ENCODE measurements at regions not wholly inside any gene's neighbourhood (a gene's known extent, or its start where the extent isn't known, plus 50 kb on each side); places are given as distances from the start of the nearest gene placed in this dataset.

DNA sequence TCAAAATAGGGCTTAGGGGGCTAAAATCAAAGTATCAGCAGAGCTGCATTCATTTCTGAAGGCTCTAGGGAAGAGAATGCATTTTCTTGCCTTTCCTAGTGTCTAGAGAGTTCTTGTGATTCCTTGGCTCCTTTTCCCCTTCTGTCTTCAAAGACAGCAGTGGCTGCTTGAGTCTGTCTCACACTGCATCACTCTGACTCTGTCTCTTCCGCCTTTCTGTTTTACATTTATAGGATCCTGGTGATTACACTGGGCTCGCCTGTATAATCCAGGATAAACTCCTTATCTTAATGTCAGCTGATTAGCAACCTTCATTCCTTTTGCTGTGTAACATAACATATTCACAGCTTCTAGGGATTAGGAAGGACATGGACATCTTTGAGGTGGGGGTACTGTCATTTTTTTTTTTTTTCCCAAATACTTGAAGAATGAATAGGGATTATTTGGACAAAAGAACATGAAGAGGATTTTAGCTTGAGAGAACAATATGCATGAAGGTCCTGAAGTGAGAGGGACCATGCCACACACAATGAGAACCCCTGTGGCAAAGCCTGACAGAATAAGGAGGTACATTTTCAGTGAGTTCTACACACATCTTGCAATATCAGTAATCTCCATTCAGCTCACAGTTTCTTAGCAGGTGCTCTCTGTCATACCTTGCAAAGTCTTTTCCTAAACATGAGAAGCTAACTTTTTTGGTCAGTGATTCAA lies 267.6 kb downstream of the FAM170A start:
- Histone ChIP-seq H3K9me2 (replicated peaks; ENCODE audit: control insufficient read depth, low read length) (no peaks in the 10 kb centered on the region), H3F3A (ENCODE audit: control insufficient read depth, insufficient read depth) (no peaks in the 10 kb centered on the region)
- TF ChIP-seq, protein P1, sequence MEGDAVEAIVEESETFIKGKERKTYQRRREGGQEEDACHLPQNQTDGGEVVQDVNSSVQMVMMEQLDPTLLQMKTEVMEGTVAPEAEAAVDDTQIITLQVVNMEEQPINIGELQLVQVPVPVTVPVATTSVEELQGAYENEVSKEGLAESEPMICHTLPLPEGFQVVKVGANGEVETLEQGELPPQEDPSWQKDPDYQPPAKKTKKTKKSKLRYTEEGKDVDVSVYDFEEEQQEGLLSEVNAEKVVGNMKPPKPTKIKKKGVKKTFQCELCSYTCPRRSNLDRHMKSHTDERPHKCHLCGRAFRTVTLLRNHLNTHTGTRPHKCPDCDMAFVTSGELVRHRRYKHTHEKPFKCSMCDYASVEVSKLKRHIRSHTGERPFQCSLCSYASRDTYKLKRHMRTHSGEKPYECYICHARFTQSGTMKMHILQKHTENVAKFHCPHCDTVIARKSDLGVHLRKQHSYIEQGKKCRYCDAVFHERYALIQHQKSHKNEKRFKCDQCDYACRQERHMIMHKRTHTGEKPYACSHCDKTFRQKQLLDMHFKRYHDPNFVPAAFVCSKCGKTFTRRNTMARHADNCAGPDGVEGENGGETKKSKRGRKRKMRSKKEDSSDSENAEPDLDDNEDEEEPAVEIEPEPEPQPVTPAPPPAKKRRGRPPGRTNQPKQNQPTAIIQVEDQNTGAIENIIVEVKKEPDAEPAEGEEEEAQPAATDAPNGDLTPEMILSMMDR (IDR thresholded peaks at IDR 0.05; ENCODE audit: low read depth, low read length, poor library complexity, severe bottlenecking), result no peak
- no peak for TF ChIP-seq EZH2phosphoT487 (IDR thresholded peaks at IDR 0.05; ENCODE audit: borderline replicate concordance, low read length)

DNA sequence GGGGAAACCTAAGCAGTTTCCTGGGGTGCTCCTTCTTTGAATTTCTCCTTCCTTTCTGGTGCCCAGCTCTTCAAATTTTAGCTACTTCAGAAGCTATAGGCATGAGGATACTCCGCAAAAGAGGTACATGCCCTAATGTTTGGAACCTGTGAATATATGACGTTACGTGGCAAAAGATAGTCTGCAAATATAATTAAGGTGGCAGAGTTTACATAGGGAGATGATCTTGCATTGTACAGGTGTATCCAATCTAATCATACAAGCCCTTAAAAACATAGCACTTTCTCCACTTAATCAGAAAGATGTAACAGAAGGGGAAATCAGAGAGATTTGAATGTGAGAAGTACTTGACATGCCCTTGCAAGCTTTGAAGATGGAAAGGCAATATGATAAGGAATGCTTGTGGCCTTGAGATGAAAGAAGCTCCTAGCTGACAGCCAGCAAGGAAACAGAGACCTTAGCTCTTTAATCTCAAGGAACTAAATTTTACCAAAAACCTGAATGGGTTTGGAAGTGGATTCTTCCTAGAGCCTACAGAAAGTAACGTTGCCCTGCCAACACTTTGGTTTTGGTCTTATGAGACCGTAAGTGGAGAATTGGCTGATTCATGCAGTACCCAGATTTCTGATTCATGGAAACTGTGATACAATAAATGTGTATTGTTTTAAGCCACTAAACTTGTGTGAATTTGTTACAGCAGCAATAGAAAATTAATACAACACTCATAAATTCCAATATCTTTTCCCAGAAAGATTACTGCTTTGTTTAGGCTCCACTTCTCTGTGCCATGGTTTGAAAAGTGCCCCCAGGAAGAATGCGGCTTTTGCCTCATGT lies 268.4 kb downstream of the FAM170A start:
- no peak overlapping the region for H3K4me2 ChIP-seq (ENCODE audit: low read length)
- no peaks in the 10 kb centered on the region for H3K27me3 ChIP-seq (ENCODE audit: control insufficient read depth, low read length)
- no peaks in the 10 kb centered on the region for H3K36me3 ChIP-seq (ENCODE audit: control insufficient read depth, low read length)
- no peaks in the 10 kb centered on the region for H3K79me2 ChIP-seq (ENCODE audit: control insufficient read depth, low read length)
- H3K9me2 ChIP-seq (replicated peaks; ENCODE audit: control insufficient read depth, low read length), result no peaks in the 10 kb centered on the region
- no peaks in the 10 kb centered on the region for H3F3A ChIP-seq (ENCODE audit: control insufficient read depth, insufficient read depth)
- TF ChIP-seq, protein P1 (IDR thresholded peaks at IDR 0.05; ENCODE audit: low read depth, low read length, poor library complexity, severe bottlenecking), result no peak
- no peak for TF ChIP-seq EZH2phosphoT487 (IDR thresholded peaks at IDR 0.05; ENCODE audit: borderline replicate concordance, low read length)
- no peaks in the 10 kb centered on the region for H3K9me3 ChIP-seq (ENCODE audit: control insufficient read depth, insufficient read depth, low read length)
- H3K4me3 ChIP-seq (ENCODE audit: low read length), result no peak overlapping the region
- H4K20me1 ChIP-seq (ENCODE audit: control insufficient read depth, insufficient read depth, low read depth, low read length), result no peaks in the 10 kb centered on the region
- H3K27ac ChIP-seq (ENCODE audit: low read depth, low read length), result no peak overlapping the region
- no peaks in the 10 kb centered on the region for H3K4me1 ChIP-seq (ENCODE audit: control insufficient read depth, low read length)

More for the DNA sequence above, 267.6 kb downstream of the FAM170A start:
- no peaks in the 10 kb centered on the region for H3K4me1 ChIP-seq (ENCODE audit: control insufficient read depth, low read length)
- no peaks in the 10 kb centered on the region for H3K9me3 ChIP-seq (ENCODE audit: control insufficient read depth, insufficient read depth, low read length)
- H3K27ac ChIP-seq (ENCODE audit: low read depth, low read length), result no peak overlapping the region
- no peaks in the 10 kb centered on the region for H3K27me3 ChIP-seq (ENCODE audit: control insufficient read depth, low read length)
- H3K4me3 ChIP-seq (ENCODE audit: low read length), result no peak overlapping the region
- H3K79me2 ChIP-seq (ENCODE audit: control insufficient read depth, low read length), result no peaks in the 10 kb centered on the region
- no peak overlapping the region for H3K4me2 ChIP-seq (ENCODE audit: low read length)
- no peaks in the 10 kb centered on the region for H3K36me3 ChIP-seq (ENCODE audit: control insufficient read depth, low read length)
- H4K20me1 ChIP-seq (ENCODE audit: control insufficient read depth, insufficient read depth, low read depth, low read length), result no peaks in the 10 kb centered on the region

DNA sequence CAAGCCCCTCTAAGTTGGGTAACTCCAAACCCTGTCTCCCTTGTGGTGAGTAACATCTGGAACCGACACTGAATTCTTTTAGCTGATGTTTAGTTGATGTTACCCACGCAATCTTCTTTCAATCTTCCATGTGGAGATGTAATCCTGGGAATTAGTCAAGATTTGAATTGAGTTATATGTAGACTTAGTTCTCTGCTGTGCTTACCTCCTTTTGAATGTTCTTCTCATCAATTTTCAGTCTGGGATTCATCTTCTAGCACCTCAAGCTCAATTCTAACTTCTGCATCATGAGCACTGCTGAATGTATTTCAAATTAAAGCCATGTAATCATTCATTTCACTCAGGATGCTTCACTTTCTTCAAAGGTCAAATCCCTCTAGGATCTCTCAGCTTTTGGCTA lies 270.6 kb downstream of the FAM170A start:
- H3K36me3 ChIP-seq (ENCODE audit: control insufficient read depth, low read length), result no peaks in the 10 kb centered on the region
- no peak overlapping the region for H3K27ac ChIP-seq (ENCODE audit: low read depth, low read length)
- no peak overlapping the region for H3K4me2 ChIP-seq (ENCODE audit: low read length)
- H3K4me3 ChIP-seq (ENCODE audit: low read length), result no peak overlapping the region
- no peaks in the 10 kb centered on the region for H3F3A ChIP-seq (ENCODE audit: control insufficient read depth, insufficient read depth)
- no peaks in the 10 kb centered on the region for H4K20me1 ChIP-seq (ENCODE audit: control insufficient read depth, insufficient read depth, low read depth, low read length)
- no peaks in the 10 kb centered on the region for H3K9me3 ChIP-seq (ENCODE audit: control insufficient read depth, insufficient read depth, low read length)
- TF ChIP-seq EZH2phosphoT487 (IDR thresholded peaks at IDR 0.05; ENCODE audit: borderline replicate concordance, low read length), result no peak
- TF ChIP-seq, protein P1 (IDR thresholded peaks at IDR 0.05; ENCODE audit: low read depth, low read length, poor library complexity, severe bottlenecking), result no peak
- H3K79me2 ChIP-seq (ENCODE audit: control insufficient read depth, low read length), result no peaks in the 10 kb centered on the region
- H3K4me1 ChIP-seq (ENCODE audit: control insufficient read depth, low read length), result no peaks in the 10 kb centered on the region
- H3K27me3 ChIP-seq (ENCODE audit: control insufficient read depth, low read length), result no peaks in the 10 kb centered on the region
- no peaks in the 10 kb centered on the region for H3K9me2 ChIP-seq (replicated peaks; ENCODE audit: control insufficient read depth, low read length)

All from DOHH2 (cell line).